ENCODE measurements at regions not wholly inside any gene's neighbourhood (a gene's known extent, or its start where the extent isn't known, plus 50 kb on each side); places are given as distances from the start of the nearest gene placed in this dataset.
"Not testable (repeated sequence)": the region's sequence is repeated elsewhere in the genome, so short reads cannot be mapped to it uniquely, and the experiment has no call there.

GRCh38 chr10:117457932-117458331, 82.7 kb upstream of the PDZD8 start:
- no peak for DNase-seq (ENCODE audit: low spot score)

GRCh38 chr10:117457071-117457810, 82.0 kb upstream of the PDZD8 start:
- no peak for DNase-seq (ENCODE audit: low spot score)

GRCh38 chr10:117455346-117455745, 80.1 kb upstream of the PDZD8 start:
- DNase-seq (ENCODE audit: low spot score), result no peak

- DNase-seq (ENCODE audit: low spot score), result no peak
Measured at GRCh38 chr10:117454502-117454901, 79.3 kb upstream of the PDZD8 start.

- not testable (repeated sequence) for DNase-seq (ENCODE audit: low spot score)
Measured at GRCh38 chr10:117453484-117453883, 78.2 kb upstream of the PDZD8 start.

- DNase-seq (ENCODE audit: low spot score), result no peak
Measured at GRCh38 chr10:117450940-117451339, 75.7 kb upstream of the PDZD8 start.

- DNase-seq (ENCODE audit: low spot score), result no peak
Measured at GRCh38 chr10:117449636-117450035, 74.4 kb upstream of the PDZD8 start.

GRCh38 chr10:117448802-117449201, 73.6 kb upstream of the PDZD8 start:
- no peak for DNase-seq (ENCODE audit: low spot score)

- DNase-seq (ENCODE audit: low spot score), result no peak
Measured at GRCh38 chr10:117445992-117446391, 70.8 kb upstream of the PDZD8 start.

GRCh38 chr10:117444497-117445040, 69.3 kb upstream of the PDZD8 start:
- no peak for DNase-seq (ENCODE audit: low spot score)

- DNase-seq (ENCODE audit: low spot score), result no peak
Measured at GRCh38 chr10:117443686-117444041, 68.4 kb upstream of the PDZD8 start.

- DNase-seq (ENCODE audit: low spot score), result peak; percentile 85
Measured at GRCh38 chr10:117442944-117443685, 67.9 kb upstream of the PDZD8 start.

GRCh38 chr10:117442521-117442920, 67.3 kb upstream of the PDZD8 start:
- DNase-seq (ENCODE audit: low spot score), result no peak

GRCh38 chr10:117441812-117442443, 66.7 kb upstream of the PDZD8 start:
- DNase-seq (ENCODE audit: low spot score), result no peak

GRCh38 chr10:117441361-117441760, 66.1 kb upstream of the PDZD8 start:
- no peak for DNase-seq (ENCODE audit: low spot score)

- DNase-seq (ENCODE audit: low spot score), result no peak
Measured at GRCh38 chr10:117439243-117439912, 64.1 kb upstream of the PDZD8 start.

GRCh38 chr10:117432866-117433265, 57.6 kb upstream of the PDZD8 start:
- DNase-seq (ENCODE audit: low spot score), result no peak

GRCh38 chr10:117431160-117431559, 55.9 kb upstream of the PDZD8 start:
- DNase-seq (ENCODE audit: low spot score), result no peak

- not testable (repeated sequence) for DNase-seq (ENCODE audit: low spot score)
Measured at GRCh38 chr10:117430535-117430934, 55.3 kb upstream of the PDZD8 start.

- DNase-seq (ENCODE audit: low spot score), result no peak
Measured at GRCh38 chr10:117429643-117430265, 54.5 kb upstream of the PDZD8 start.

GRCh38 chr10:117427356-117427755, 52.1 kb upstream of the PDZD8 start:
- no peak for DNase-seq (ENCODE audit: low spot score)

Measured in kidney capillary endothelial cell (primary cell).